ENCODE measurements at regions not wholly inside any gene's neighbourhood (a gene's known extent, or its start where the extent isn't known, plus 50 kb on each side); places are given as distances from the start of the nearest gene placed in this dataset.

DNA sequence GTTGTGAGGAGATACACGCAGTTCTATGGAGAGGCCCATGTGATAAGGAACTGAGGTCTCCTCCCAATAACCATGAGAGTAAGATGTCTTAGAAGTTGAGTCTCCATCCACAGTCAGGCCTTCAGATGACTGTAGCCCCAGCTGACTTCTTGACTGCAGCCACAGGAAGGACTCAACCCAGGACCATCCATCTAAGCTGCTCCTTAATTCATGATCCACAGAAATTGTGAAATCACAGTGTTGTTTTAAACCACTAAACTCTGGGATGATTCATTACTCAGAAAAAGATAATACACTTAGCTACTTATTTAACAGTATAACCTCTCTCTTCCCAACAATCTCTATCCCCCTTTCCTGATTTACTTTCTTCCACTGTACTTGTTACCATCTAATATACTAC lies 173.3 kb downstream of the ALDH1A2 start:
- no peak for ATAC-seq
- Histone ChIP-seq H3K27ac (ENCODE audit: low read length) (no peak overlapping the region), H3K4me3 (ENCODE audit: low read depth in 2 of 2, low read length in 2 of 2) (no peak overlapping the region), H3K36me3 (ENCODE audit: control insufficient read depth, insufficient read depth, low read length) (no peaks in the 10 kb centered on the region), H3K27me3 (ENCODE audit: control insufficient read depth, insufficient read depth, low read length) (no peaks in the 10 kb centered on the region; the same call in none of the 2 replicates), H3K4me1 (ENCODE audit: control insufficient read depth, insufficient read depth, low read length) (no peaks in the 10 kb centered on the region), H3K9me3 (ENCODE audit: control insufficient read depth, insufficient read depth, low read depth, low read length) (no peaks in the 10 kb centered on the region)
- TF ChIP-seq TCF7L2 (IDR thresholded peaks at IDR 0.05; ENCODE audit: low read depth, low read length), result no peak
- TF ChIP-seq POLR2AphosphoS5 (IDR thresholded peaks at IDR 0.05; ENCODE audit: low read depth, low read length), result no peak
- no peak for TF ChIP-seq SIN3A (IDR thresholded peaks at IDR 0.05; ENCODE audit: borderline replicate concordance, insufficient read depth, low read depth, low read length)
- TF ChIP-seq, protein P1, sequence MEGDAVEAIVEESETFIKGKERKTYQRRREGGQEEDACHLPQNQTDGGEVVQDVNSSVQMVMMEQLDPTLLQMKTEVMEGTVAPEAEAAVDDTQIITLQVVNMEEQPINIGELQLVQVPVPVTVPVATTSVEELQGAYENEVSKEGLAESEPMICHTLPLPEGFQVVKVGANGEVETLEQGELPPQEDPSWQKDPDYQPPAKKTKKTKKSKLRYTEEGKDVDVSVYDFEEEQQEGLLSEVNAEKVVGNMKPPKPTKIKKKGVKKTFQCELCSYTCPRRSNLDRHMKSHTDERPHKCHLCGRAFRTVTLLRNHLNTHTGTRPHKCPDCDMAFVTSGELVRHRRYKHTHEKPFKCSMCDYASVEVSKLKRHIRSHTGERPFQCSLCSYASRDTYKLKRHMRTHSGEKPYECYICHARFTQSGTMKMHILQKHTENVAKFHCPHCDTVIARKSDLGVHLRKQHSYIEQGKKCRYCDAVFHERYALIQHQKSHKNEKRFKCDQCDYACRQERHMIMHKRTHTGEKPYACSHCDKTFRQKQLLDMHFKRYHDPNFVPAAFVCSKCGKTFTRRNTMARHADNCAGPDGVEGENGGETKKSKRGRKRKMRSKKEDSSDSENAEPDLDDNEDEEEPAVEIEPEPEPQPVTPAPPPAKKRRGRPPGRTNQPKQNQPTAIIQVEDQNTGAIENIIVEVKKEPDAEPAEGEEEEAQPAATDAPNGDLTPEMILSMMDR (IDR thresholded peaks at IDR 0.05), result no peak
- no peak for TF ChIP-seq REST (IDR thresholded peaks at IDR 0.05; ENCODE audit: insufficient read depth in 1 of 2, low read depth in 2 of 2, low read length in 1 of 2)
- BruUV-seq (replicated peaks), result no TSS peak
- intact Hi-C loops (cut with micrococcal nuclease; ENCODE audit: unreplicated experiment) (no loop called here), in situ Hi-C loops (cut with HindIII; ENCODE audit: low pct_unique_long_range_greater_than_20kb, low sequenced_read_pairs) (no loop called here)
- no peak for DNase-seq (ENCODE audit: low read depth, low spot score)
- ChIA-PET CTCF (no interaction called here), POLR2A (no interaction called here)

DNA sequence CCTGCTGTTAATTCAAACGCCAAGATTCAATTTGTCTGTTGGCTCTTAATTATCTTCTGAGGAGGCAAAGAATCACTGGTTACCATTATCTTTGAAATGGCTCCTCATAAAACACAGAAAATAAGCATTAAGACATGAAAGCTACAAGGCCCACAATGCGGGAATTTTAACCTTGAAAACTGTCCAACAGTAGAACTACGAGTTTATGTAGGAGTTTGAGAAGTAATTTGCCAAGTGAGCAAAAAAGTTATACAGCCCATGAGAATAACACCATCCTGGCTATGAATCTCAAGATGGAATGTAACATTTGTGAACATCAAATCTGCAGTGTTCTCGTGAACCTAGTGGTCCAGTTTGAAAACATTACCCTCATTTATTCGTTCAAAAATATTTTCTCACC lies 172.5 kb downstream of the ALDH1A2 start:
- CTCF ChIA-PET, result no interaction called here
- Histone ChIP-seq H3K27ac (ENCODE audit: low read length) (no peak overlapping the region), H3K4me3 (ENCODE audit: low read depth in 2 of 2, low read length in 2 of 2) (no peak overlapping the region), H3K27me3 (ENCODE audit: control insufficient read depth, insufficient read depth, low read length) (no peaks in the 10 kb centered on the region; the same call in none of the 2 replicates), H3K4me1 (ENCODE audit: control insufficient read depth, insufficient read depth, low read length) (no peaks in the 10 kb centered on the region), H3K9me3 (ENCODE audit: control insufficient read depth, insufficient read depth, low read depth, low read length) (no peaks in the 10 kb centered on the region), H3K36me3 (ENCODE audit: control insufficient read depth, insufficient read depth, low read length) (no peaks in the 10 kb centered on the region)
- in situ Hi-C loops (cut with HindIII; ENCODE audit: low pct_unique_long_range_greater_than_20kb, low sequenced_read_pairs), result no loop called here
- POLR2A ChIA-PET, result no interaction called here
- ATAC-seq, result no peak
- DNase-seq (ENCODE audit: low read depth, low spot score), result no peak
- TF ChIP-seq TCF7L2 (IDR thresholded peaks at IDR 0.05; ENCODE audit: low read depth, low read length), result no peak
- TF ChIP-seq, protein P1 (IDR thresholded peaks at IDR 0.05), result no peak
- no peak for TF ChIP-seq REST (IDR thresholded peaks at IDR 0.05; ENCODE audit: insufficient read depth in 1 of 2, low read depth in 2 of 2, low read length in 1 of 2)
- no peak for TF ChIP-seq SIN3A (IDR thresholded peaks at IDR 0.05; ENCODE audit: borderline replicate concordance, insufficient read depth, low read depth, low read length)
- no peak for TF ChIP-seq POLR2AphosphoS5 (IDR thresholded peaks at IDR 0.05; ENCODE audit: low read depth, low read length)
- BruUV-seq (replicated peaks), result no TSS peak
- intact Hi-C loops (cut with micrococcal nuclease; ENCODE audit: unreplicated experiment), result no loop called here

All from Panc1 (cell line).